Ectodermal cell (in vitro differentiated cells): ENCODE measurements at regions not wholly inside any gene's neighbourhood (a gene's known extent, or its start where the extent isn't known, plus 50 kb on each side); places are given as distances from the start of the nearest gene placed in this dataset.

Experiments
- H3K27ac ChIP-seq: 2 replicates; pipeline ENCODE4 v1.7.0; 2013; ENCODE audit warnings: mild to moderate bottlenecking, low read depth, low read length; ENCODE audit not compliant: insufficient read depth, poor library complexity, severe bottlenecking
- H3K27me3 ChIP-seq: 2 replicates; pipeline ENCODE4 v1.7.0; 2013; ENCODE audit warnings: mild to moderate bottlenecking, low read length; ENCODE audit not compliant: insufficient read depth, control insufficient read depth, poor library complexity, severe bottlenecking
- H3K36me3 ChIP-seq: one replicate; pipeline ENCODE4 v1.7.0; 2013; ENCODE audit warnings: low read length; ENCODE audit not compliant: control insufficient read depth, insufficient read depth
- H3K4me1 ChIP-seq: one replicate; pipeline ENCODE4 v1.7.0; 2013; ENCODE audit warnings: low read length; ENCODE audit not compliant: control insufficient read depth, insufficient read depth
- H3K4me3 ChIP-seq: 2 replicates; pipeline ENCODE4 v1.7.0; 2013; ENCODE audit warnings: low read depth, low read length, control low read depth; ENCODE audit not compliant: insufficient read depth
- H3K9me3 ChIP-seq: 2 replicates; pipeline ENCODE4 v1.7.0; 2013; ENCODE audit warnings: mild to moderate bottlenecking, low read length, moderate library complexity; ENCODE audit not compliant: control insufficient read depth
- WGBS, 2 experiments: methylation state at CpG; one replicate each; pipeline ENCODE4 v1.1.7; 2013; ENCODE audit warnings: missing lambda C conversion rate in 2 of 2; 5-methylcytosine and 5-hydroxymethylcytosine counted together

DNA sequence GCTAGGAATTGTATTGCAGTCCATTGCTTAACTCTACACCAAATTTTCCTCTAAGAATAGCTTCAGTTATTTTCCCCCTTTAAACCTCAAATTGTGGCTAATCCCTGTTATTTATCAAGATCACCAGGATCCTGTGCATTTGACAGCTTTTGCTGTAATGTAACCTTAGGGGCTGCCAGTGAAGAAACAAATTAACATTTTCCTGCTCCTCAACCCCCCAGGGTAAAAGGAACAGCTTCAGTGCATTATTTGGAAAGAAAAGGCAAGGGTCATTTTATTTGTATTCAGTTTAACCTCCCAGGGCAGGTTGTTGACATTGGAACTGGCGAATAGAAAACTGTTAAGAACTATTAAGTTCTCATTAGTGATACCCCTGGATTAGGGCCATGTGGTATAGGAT, 57.0 kb downstream of the PCDH20 start:
- WGBS, 2 experiments = 25 to 44% methylated on average over 1 of the region's 1 CpG
- Histone ChIP-seq H3K36me3 (no peaks in the 10 kb centered on the region), H3K27ac (no peak overlapping the region)

DNA sequence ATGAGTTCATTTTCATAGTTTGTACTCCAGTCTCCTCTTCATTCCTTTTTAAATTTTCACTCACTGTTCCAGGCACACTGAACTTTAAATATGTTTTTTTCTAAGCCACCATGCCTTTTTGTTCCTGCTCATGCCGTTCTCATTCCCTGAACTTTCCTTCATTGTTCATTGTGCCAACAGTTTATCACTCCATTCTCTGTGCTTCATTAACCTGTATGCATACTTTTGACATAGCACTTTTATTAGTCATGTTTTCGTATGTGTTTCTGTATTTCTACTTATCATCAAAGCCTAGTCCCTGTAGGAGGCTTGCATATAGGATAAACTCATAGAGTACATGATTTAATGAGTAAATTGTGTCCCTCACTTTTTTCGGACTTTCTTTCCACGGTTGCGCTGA, 65.3 kb downstream of the PCDH20 start:
- Histone ChIP-seq H3K27ac (no peak overlapping the region), H3K36me3 (no peaks in the 10 kb centered on the region), H3K4me3 (no peak overlapping the region), H3K27me3 (no peaks in the 10 kb centered on the region), H3K4me1 (no peaks in the 10 kb centered on the region), H3K9me3 (no peaks in the 10 kb centered on the region)
- WGBS, 2 experiments = 84 to 94% methylated on average over 1 to 5 of the region's 5 CpGs

More for the DNA sequence above, 57.0 kb downstream of the PCDH20 start:
- Histone ChIP-seq H3K4me3 (no peak overlapping the region), H3K4me1 (no peaks in the 10 kb centered on the region), H3K27me3 (no peaks in the 10 kb centered on the region), H3K9me3 (no peaks in the 10 kb centered on the region)

DNA sequence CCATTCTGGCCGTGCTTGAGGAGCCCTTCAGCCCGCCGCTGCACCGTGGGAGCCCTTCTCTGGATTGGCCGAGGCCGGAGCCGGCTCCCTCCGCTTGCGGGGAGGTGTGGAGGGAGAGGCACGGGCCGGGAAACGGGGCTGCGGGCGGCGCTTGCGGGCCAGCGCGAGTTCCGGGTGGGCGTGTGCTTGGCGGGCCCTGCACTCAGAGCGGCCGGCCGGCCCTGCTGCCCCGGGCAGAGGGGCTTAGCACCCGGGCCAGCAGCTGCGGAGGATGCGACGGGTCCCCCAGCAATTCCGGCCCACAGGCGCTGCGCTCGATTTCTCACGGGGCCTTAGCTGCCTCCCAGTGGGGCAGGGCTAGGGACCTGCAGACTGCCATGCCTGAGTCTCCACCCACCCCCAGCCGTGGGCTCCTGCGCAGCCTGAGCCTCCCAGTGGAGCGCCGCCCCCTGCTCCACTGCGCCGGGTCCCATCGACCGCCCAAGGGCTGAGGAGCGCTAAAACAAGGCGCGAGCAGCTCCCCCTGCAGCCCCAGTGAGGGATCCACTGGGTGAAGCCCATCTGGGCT, 76.5 kb downstream of the PCDH20 start:
- 94 to 98% methylated on average over 45 of the region's 45 CpGs for WGBS, 2 experiments
- no peak overlapping the region for H3K4me3 ChIP-seq
- no peaks in the 10 kb centered on the region for H3K27me3 ChIP-seq
- no peaks in the 10 kb centered on the region for H3K36me3 ChIP-seq
- H3K9me3 ChIP-seq = no peaks in the 10 kb centered on the region
- no peak overlapping the region for H3K27ac ChIP-seq
- no peaks in the 10 kb centered on the region for H3K4me1 ChIP-seq

DNA sequence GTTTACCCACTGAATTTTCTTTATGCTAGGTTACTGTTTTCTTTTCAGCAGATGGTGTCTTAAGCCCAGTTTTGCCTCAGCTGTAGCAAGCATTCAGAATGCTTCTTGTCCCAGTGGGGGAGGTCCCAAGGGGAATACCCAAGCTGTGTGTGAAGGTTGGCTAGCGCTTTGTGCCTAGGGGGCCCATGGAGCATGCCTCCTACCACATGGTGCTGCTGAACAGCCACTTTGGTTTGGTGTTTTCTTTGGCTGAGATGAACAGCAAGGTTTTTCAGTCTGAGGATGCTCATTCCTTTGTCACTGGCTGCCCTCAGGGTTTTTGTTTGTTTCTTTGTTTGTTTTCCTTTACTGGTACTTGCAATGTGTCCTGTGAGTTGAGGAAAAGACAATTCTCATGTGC, 99.0 kb downstream of the PCDH20 start:
- no peaks in the 10 kb centered on the region for H3K36me3 ChIP-seq
- no peak overlapping the region for H3K27ac ChIP-seq
- WGBS, 2 experiments = 13 to 22% methylated on average over 1 of the region's 1 CpG
- no peaks in the 10 kb centered on the region for H3K9me3 ChIP-seq
- no peaks in the 10 kb centered on the region for H3K4me1 ChIP-seq
- no peak overlapping the region for H3K4me3 ChIP-seq
- no peaks in the 10 kb centered on the region for H3K27me3 ChIP-seq

DNA sequence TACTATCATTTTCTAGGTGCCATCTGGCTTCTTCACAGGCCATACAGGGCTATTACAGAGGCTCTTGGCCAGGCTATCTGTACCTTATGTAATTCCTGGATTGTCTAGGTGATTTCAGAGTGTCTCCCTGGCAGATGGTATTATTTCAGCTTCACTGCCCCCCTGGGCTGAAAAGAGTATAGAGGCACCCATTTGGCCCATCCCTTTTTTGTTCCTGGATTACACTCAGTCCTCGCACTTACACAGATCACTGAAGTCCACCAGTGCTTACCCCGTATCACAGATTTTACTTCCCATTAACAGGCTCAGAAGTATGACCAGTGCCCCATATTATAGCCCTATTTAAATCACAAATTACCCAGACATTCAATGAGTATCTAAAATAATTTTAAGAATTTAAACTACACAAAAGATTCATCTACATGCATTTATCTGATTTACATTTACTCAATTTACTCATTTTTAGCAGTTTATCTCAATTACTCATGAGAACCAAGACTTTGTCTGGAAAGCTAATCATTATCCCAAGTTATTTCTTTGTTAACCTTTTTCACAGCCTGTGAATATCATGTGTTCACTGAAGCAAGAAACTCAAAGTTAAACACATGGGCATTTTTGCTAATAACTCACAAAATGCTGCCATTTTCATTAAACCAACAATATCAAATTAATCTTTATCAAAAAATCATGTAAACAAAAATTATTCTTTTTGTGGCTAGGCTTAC, 121.0 kb downstream of the PCDH20 start:
- H3K27ac ChIP-seq = no peak overlapping the region
- H3K27me3 ChIP-seq = no peaks in the 10 kb centered on the region
- no peaks in the 10 kb centered on the region for H3K4me1 ChIP-seq
- no peaks in the 10 kb centered on the region for H3K36me3 ChIP-seq
- 92 to 95% methylated on average over 2 of the region's 2 CpGs for WGBS, 2 experiments
- H3K9me3 ChIP-seq = no peaks in the 10 kb centered on the region
- H3K4me3 ChIP-seq = no peak overlapping the region

DNA sequence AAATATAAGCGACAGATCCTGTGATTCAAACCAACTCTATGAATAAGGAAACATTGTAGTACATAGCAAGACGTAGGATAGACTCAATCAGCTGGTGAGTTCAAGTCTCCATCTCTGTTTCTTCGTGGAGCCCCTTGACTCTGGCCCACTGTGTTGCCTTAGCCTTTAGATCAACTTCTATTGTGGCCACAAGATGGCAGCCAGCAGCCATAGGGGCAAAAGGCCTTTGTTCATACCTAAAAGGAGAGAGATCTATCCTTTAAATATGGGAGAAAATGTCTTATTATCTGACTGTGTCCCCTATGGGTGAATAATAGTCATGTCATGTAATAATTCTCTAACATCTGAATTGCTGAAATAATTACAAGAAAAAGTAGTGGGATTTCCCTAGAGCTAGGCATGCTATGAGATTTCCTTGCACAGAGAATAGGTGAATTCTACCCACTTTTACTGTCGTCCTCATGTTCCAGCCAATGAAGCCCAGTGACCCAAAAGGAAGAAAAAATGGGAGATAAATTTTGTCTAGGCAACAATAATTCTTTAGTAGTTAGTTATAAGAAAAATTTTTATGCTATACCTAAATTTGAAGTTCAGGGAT, 129.4 kb downstream of the PCDH20 start:
- no peaks in the 10 kb centered on the region for H3K36me3 ChIP-seq
- no peaks in the 10 kb centered on the region for H3K4me1 ChIP-seq
- no peak overlapping the region for H3K27ac ChIP-seq
- WGBS, 2 experiments = 76 to 81% methylated on average over 4 of the region's 4 CpGs
- no peaks in the 10 kb centered on the region for H3K9me3 ChIP-seq
- H3K4me3 ChIP-seq = no peak overlapping the region
- H3K27me3 ChIP-seq = no peaks in the 10 kb centered on the region

DNA sequence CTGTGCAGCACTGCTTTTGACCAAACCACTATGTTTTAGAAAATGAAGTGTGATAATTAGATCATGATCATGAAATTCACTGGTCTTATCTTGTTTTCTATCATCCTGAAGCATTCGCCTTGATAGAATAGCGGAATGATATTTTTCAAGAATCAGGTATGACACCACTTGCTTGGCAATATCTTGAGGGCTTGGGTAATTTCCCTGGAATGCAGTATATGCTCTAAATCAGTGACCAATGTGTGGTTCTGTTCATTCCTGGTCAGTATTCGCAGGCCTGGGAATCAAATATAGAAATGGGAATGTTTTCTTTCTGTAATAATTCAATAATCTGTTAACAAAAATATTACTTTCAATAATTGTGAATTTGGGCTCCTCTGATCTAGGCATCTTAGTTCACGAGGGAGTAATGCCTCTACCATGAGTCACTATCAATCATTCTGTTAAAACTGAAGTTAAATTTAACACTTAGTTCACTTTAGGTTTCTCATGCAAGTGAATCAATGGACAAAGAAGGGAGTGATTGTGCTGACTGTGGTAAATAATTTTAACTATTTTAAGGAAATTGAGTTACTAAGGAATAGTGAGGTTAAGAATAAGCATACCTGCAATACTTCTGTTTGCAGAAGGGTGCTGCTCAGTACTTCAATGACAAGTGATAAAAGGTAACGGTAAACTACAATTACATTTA, 137.9 kb downstream of the PCDH20 start:
- Histone ChIP-seq H3K27ac (no peak overlapping the region), H3K36me3 (no peaks in the 10 kb centered on the region), H3K27me3 (no peaks in the 10 kb centered on the region), H3K9me3 (peaks cover 4% of the 10 kb centered on the region), H3K4me3 (no peak overlapping the region), H3K4me1 (no peaks in the 10 kb centered on the region)
- WGBS, 2 experiments = 99 to 100% methylated on average over 3 to 5 of the region's 5 CpGs

DNA sequence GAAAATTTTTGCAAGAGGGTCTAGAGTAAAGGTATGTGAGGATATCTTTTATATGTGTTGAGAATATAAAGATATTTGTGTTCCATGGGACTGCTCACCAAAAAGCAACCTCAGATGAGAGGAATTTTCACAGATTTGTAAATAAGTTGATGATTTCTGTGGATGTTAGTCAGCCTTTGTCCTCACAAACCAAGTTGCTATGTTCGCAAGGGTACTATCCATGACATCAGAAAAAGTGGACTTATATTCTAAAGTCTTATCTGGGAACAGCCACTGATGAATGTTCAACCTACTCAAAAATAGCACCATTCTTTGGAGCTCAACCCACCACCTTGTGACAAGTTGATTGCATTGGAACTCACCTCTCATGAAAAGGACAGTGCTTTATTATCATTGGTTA, 138.6 kb downstream of the PCDH20 start:
- H3K27ac ChIP-seq = no peak overlapping the region
- WGBS, 2 experiments = 83 to 89% methylated on average over 1 of the region's 1 CpG
- peaks cover 4% of the 10 kb centered on the region for H3K9me3 ChIP-seq
- no peak overlapping the region for H3K4me3 ChIP-seq
- H3K27me3 ChIP-seq = no peaks in the 10 kb centered on the region
- H3K36me3 ChIP-seq = no peaks in the 10 kb centered on the region
- no peaks in the 10 kb centered on the region for H3K4me1 ChIP-seq

DNA sequence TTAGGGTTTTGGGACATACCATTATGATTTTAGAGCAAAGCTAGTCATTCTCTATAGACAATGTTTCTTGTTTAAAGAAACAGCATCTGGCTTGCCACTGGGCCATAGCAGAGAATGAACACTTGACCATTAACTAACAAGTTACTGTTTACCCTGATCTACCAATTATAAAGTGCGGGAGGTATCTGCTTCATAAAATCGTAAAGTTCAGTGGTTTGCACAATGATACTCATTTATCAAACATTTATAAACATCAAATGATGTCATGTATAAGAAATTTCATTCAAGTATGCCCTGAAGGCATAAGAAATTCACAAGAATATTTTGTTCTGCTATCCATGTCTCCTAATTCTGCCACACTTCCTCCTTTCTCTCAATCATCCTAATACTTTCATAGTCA, 139.2 kb downstream of the PCDH20 start:
- WGBS, 2 experiments = 94 to 100% methylated on average over 2 of the region's 2 CpGs
- H3K4me3 ChIP-seq = no peak overlapping the region
- H3K36me3 ChIP-seq = no peaks in the 10 kb centered on the region

DNA sequence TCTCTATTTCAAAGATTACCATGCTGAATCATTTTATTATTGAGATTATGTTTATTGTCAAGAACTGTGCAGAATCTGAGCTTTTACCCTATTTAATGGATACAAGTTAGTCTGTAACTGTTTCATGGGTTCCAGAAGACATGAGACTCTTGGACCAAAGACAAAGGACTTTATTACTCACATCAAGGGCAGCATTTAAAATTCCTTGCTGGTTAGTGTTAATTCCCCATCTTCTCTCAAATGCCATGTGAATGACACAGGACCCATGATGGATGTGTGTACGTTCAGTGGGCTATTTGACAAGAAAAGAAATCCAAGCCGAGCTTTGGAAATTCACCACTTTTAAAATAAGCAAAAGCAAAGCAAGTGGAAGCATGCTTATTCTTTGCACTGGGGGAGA, 139.9 kb downstream of the PCDH20 start:
- Histone ChIP-seq H3K36me3 (no peaks in the 10 kb centered on the region), H3K27me3 (no peaks in the 10 kb centered on the region), H3K4me3 (no peak overlapping the region), H3K27ac (no peak overlapping the region), H3K9me3 (peaks cover 4% of the 10 kb centered on the region), H3K4me1 (no peaks in the 10 kb centered on the region)
- 41 to 50% methylated on average over 2 of the region's 2 CpGs for WGBS, 2 experiments

More for the DNA sequence above, 139.2 kb downstream of the PCDH20 start:
- Histone ChIP-seq H3K9me3 (peaks cover 4% of the 10 kb centered on the region), H3K27ac (no peak overlapping the region), H3K27me3 (no peaks in the 10 kb centered on the region), H3K4me1 (no peaks in the 10 kb centered on the region)
